OCI-LY7 (cell line): ENCODE measurements at regions not wholly inside any gene's neighbourhood (a gene's known extent, or its start where the extent isn't known, plus 50 kb on each side); places are given as distances from the start of the nearest gene placed in this dataset.

Source experiments
- BruUV-seq: library from RNA; stranded (reverse); fragments of 400-500 nt; replicated peaks from 2 replicates; lab custom pipeline; 2021; lab: Mats Ljungman, UMichigan
- CTCF ChIA-PET: fragments of 300-600 bp; sonication (Branson Sonifier 250); formaldehyde crosslinking; loops from one replicate; lab custom pipeline; 2022; ENCODE audit warnings: antibody characterized with exemption; ENCODE audit not compliant: unreplicated experiment; lab: Charles Lee
- POLR2A ChIA-PET: fragments of 300-600 bp; sonication (Branson Sonifier 250); formaldehyde crosslinking; loops from one replicate; lab custom pipeline; 2022; ENCODE audit warnings: antibody characterized with exemption; lab: Charles Lee
- DNase-seq: peaks from one replicate; pipeline ENCODE4 v3.0.0-alpha.2; 2015; ENCODE audit warnings: low spot score
- H2AFZ ChIP-seq: fragments of 200-600 bp; sonication (generic), shearing (Covaris generic); 2 replicates; pipeline ENCODE4 v1.6.1; 2014; ENCODE audit warnings: mild to moderate bottlenecking, antibody characterized with exemption, low read length, moderate library complexity
- H3K27ac ChIP-seq: fragments of 200-600 bp; sonication (generic); 2 replicates; pipeline ENCODE4 v1.5.1; 2014; ENCODE audit warnings: mixed run types, low read depth, mild to moderate bottlenecking, moderate library complexity, low read length, inconsistent platforms; ENCODE audit not compliant: poor library complexity, severe bottlenecking
- H3K36me3 ChIP-seq: fragments of 200-600 bp; sonication (generic); 2 replicates; pipeline ENCODE4 v1.6.1; 2014; ENCODE audit warnings: mild to moderate bottlenecking, antibody characterized with exemption, low read length, moderate library complexity, mixed read lengths; ENCODE audit not compliant: insufficient read depth
- H3K4me1 ChIP-seq: fragments of 200-600 bp; sonication (generic); 2 replicates; pipeline ENCODE4 v1.5.1; 2014; ENCODE audit warnings: mild to moderate bottlenecking, low read length; ENCODE audit not compliant: insufficient read depth, poor library complexity, severe bottlenecking
- H3K4me2 ChIP-seq: fragments of 200-600 bp; sonication (generic); 2 replicates; pipeline ENCODE4 v1.6.1; 2014; ENCODE audit warnings: mild to moderate bottlenecking, low read length
- H3K4me3 ChIP-seq: fragments of 200-600 bp; sonication (generic); 2 replicates; pipeline ENCODE4 v1.5.1; 2014; ENCODE audit warnings: mild to moderate bottlenecking, low read depth, low read length; ENCODE audit not compliant: poor library complexity, severe bottlenecking
- H3K79me2 ChIP-seq: fragments of 200-600 bp; sonication (generic); 2 replicates; pipeline ENCODE4 v1.6.1; 2016; ENCODE audit warnings: low read depth, mild to moderate bottlenecking, low read length, moderate library complexity, mixed read lengths; ENCODE audit not compliant: insufficient read depth
- H3K9me2 ChIP-seq: fragments of 200-600 bp; sonication (generic); 2 replicates; pipeline ENCODE4 v1.6.1; 2016; ENCODE audit warnings: mild to moderate bottlenecking, low read length, mixed read lengths; ENCODE audit not compliant: insufficient read depth
- H3K9me3 ChIP-seq: fragments of 200-600 bp; sonication (generic); 2 replicates; pipeline ENCODE4 v1.6.1; 2014; ENCODE audit warnings: mild to moderate bottlenecking, mixed run types, low read length, mixed read lengths
- H4K20me1 ChIP-seq: fragments of 200-600 bp; sonication (generic); 2 replicates; pipeline ENCODE4 v1.6.1; 2014; ENCODE audit warnings: mild to moderate bottlenecking, antibody characterized with exemption, low read length, moderate library complexity, mixed read lengths; ENCODE audit not compliant: insufficient read depth
- CTCF ChIP-seq: fragments of 200-600 bp; sonication (generic); conservative IDR thresholded peaks from 2 replicates; pipeline ENCODE4 v1.5.1; 2014; ENCODE audit warnings: mild to moderate bottlenecking, antibody characterized with exemption, low read length, moderate library complexity, mixed read lengths
- EZH2phosphoT487 ChIP-seq: fragments of 200-600 bp; sonication (generic); IDR thresholded peaks from 2 replicates; pipeline ENCODE4 v1.6.1; 2018; ENCODE audit warnings: low read depth, borderline replicate concordance, mild to moderate bottlenecking, mixed run types, antibody characterized with exemption, low read length, moderate library complexity, mixed read lengths
- intact Hi-C: fragments of 100-400 bp; cut with micrococcal nuclease; formaldehyde crosslinking; loops from one replicate; pipeline ENCODE4 v1.10.0; 2022; ENCODE audit not compliant: unreplicated experiment

- Histone ChIP-seq H4K20me1 (no peaks in the 10 kb centered on the region), H3K9me3 (no peaks in the 10 kb centered on the region), H3K4me1 (no peaks in the 10 kb centered on the region), H2AFZ (no peak overlapping the region), H3K4me2 (no peak overlapping the region), H3K4me3 (no peak overlapping the region), H3K36me3 (no peaks in the 10 kb centered on the region), H3K27ac (no peak overlapping the region), H3K9me2 (no peaks in the 10 kb centered on the region), H3K79me2 (no peaks in the 10 kb centered on the region)
- POLR2A ChIA-PET, result interaction anchor here (1.2 kb wide), 1 partner anchor 13 kb away, joined by 4 read pairs; no protein-coding TSS in a partner anchor
- no TSS peak for BruUV-seq
- DNase-seq, result no peak
- CTCF ChIA-PET, result no interaction called here
- no peak for TF ChIP-seq CTCF
- intact Hi-C loops, result no loop called here
Measured at GRCh38 chr4:173682609-173683008, 152.6 kb upstream of the HAND2 start.

- Histone ChIP-seq H2AFZ (no peak overlapping the region), H3K27ac (no peak overlapping the region), H3K36me3 (no peaks in the 10 kb centered on the region), H3K4me1 (no peaks in the 10 kb centered on the region), H3K79me2 (no peaks in the 10 kb centered on the region), H3K4me3 (no peak overlapping the region), H3K9me3 (no peaks in the 10 kb centered on the region), H3K4me2 (no peak overlapping the region), H4K20me1 (no peaks in the 10 kb centered on the region), H3K9me2 (no peaks in the 10 kb centered on the region)
- ChIA-PET CTCF (no interaction called here), POLR2A (no interaction called here)
- TF ChIP-seq EZH2phosphoT487 (no peak), CTCF (no peak)
- intact Hi-C loops, result no loop called here
- no peak for DNase-seq
- BruUV-seq, result no TSS peak
Measured at GRCh38 chr4:173680278-173680677, 150.2 kb upstream of the HAND2 start.

- Histone ChIP-seq H3K36me3 (no peaks in the 10 kb centered on the region), H3K4me1 (no peaks in the 10 kb centered on the region), H3K4me3 (no peak overlapping the region), H3K9me3 (no peaks in the 10 kb centered on the region), H3K4me2 (no peak overlapping the region), H3K79me2 (no peaks in the 10 kb centered on the region), H3K27ac (no peak overlapping the region), H4K20me1 (no peaks in the 10 kb centered on the region), H3K9me2 (no peaks in the 10 kb centered on the region), H2AFZ (no peak overlapping the region)
- intact Hi-C loops, result no loop called here
- POLR2A ChIA-PET, result no interaction called here
- CTCF ChIA-PET, result no interaction called here
- no peak for TF ChIP-seq EZH2phosphoT487
- TF ChIP-seq CTCF, result no peak
- no TSS peak for BruUV-seq
- no peak for DNase-seq
Measured at GRCh38 chr4:173675446-173675845, 145.4 kb upstream of the HAND2 start.
